Activated CD8-positive, alpha-beta T cell treated with anti-CD3 and anti-CD28 coated beads for 36 hours (primary cell): ENCODE measurements at regions not wholly inside any gene's neighbourhood (a gene's known extent, or its start where the extent isn't known, plus 50 kb on each side); places are given as distances from the start of the nearest gene placed in this dataset.

Source experiments
- ATAC-seq: fragments of 200-7000 bp; cut with Tn5 transposase; one replicate; pipeline ENCODE4 v1.10.0; 2021; ENCODE audit warnings: mild to moderate bottlenecking, moderate library complexity
- CTCF ChIA-PET: fragments of 350-600 bp; sonication (Branson Sonifier 250); formaldehyde crosslinking; loops from one replicate; lab custom pipeline; 2021; ENCODE audit warnings: antibody characterized with exemption; lab: Charles Lee
- POLR2A ChIA-PET: fragments of 350-600 bp; sonication (Branson Sonifier 250); formaldehyde crosslinking; loops from one replicate; lab custom pipeline; 2021; ENCODE audit warnings: antibody characterized with exemption; lab: Charles Lee
- DNase-seq: peaks from one replicate; pipeline ENCODE4 v3.0.0-alpha.2; 2020
- H3K27ac Mint-ChIP-seq: one replicate; pipeline ENCODE4 v1.8.0; 2021; ENCODE audit warnings: mild to moderate bottlenecking, mixed read lengths
- H3K27me3 Mint-ChIP-seq: one replicate; pipeline ENCODE4 v1.8.0; 2021; ENCODE audit warnings: mixed read lengths
- H3K36me3 Mint-ChIP-seq: one replicate; pipeline ENCODE4 v1.8.0; 2021; ENCODE audit warnings: low read depth, mixed read lengths
- H3K4me1 Mint-ChIP-seq: one replicate; pipeline ENCODE4 v1.8.0; 2021; ENCODE audit warnings: low read depth, mixed read lengths
- H3K4me3 Mint-ChIP-seq: one replicate; pipeline ENCODE4 v1.8.0; 2021; ENCODE audit warnings: mild to moderate bottlenecking, moderate library complexity, mixed read lengths
- H3K9me3 Mint-ChIP-seq: one replicate; pipeline ENCODE4 v1.8.0; 2021; ENCODE audit warnings: mixed read lengths
- intact Hi-C: fragments of 100-400 bp; cut with micrococcal nuclease; formaldehyde crosslinking; loops from one replicate; pipeline ENCODE4 v1.10.0; 2022
- TF ChIP-seq, protein P1 (sequence below): fragments of 200-600 bp; IDR thresholded peaks from one replicate; pipeline ENCODE4 v1.8.0; 2022; ENCODE audit warnings: antibody characterized with exemption, mild to moderate bottlenecking

DNA sequence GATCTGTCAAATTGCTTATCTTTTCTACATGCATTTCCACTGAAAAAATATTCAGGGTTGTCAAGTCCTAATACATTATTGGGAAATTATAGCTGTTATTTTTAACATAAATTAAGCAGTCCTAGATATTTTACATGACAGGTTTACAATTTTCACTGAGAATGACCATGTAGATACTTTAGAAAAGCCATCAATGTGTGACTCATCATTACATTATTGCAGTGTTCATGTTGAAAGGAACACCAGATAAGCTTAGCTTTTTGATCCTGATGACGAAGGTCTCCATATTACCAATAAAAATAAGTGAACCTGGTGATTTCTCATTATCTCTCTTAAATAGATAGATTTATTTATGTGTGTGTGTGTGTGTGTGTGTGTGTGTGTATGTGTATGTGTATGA, 529.5 kb upstream of the PCDH15 start:
- TF ChIP-seq, protein P1, sequence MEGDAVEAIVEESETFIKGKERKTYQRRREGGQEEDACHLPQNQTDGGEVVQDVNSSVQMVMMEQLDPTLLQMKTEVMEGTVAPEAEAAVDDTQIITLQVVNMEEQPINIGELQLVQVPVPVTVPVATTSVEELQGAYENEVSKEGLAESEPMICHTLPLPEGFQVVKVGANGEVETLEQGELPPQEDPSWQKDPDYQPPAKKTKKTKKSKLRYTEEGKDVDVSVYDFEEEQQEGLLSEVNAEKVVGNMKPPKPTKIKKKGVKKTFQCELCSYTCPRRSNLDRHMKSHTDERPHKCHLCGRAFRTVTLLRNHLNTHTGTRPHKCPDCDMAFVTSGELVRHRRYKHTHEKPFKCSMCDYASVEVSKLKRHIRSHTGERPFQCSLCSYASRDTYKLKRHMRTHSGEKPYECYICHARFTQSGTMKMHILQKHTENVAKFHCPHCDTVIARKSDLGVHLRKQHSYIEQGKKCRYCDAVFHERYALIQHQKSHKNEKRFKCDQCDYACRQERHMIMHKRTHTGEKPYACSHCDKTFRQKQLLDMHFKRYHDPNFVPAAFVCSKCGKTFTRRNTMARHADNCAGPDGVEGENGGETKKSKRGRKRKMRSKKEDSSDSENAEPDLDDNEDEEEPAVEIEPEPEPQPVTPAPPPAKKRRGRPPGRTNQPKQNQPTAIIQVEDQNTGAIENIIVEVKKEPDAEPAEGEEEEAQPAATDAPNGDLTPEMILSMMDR = no peak
- CTCF ChIA-PET = no interaction called here
- Mint-ChIP-seq H3K9me3 (peaks cover 5% of the 10 kb centered on the region), H3K27ac (no peak overlapping the region), H3K4me1 (no peaks in the 10 kb centered on the region), H3K36me3 (no peaks in the 10 kb centered on the region), H3K4me3 (no peak overlapping the region), H3K27me3 (no peaks in the 10 kb centered on the region)
- POLR2A ChIA-PET = no interaction called here
- intact Hi-C loops = no loop called here
- DNase-seq = no peak
- no peak for ATAC-seq

DNA sequence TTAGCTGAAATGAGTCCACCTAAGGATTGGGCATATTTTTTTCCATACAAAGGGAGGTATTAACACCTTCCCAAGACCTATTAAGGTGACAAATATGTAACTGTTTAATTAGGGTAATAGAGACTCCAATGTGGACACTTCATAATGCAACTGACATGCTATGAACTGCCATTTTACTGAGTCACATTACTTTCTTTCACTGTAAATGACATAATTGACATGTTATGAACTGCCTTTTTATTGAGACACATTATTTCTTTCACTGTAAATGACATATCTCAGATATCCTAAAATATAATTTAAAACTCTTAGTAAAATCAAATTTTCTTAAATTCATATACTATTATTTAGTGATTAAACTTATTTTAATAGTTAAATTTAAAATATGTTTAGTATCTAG, 528.8 kb upstream of the PCDH15 start:
- no peaks in the 10 kb centered on the region for H3K4me1 Mint-ChIP-seq
- H3K27ac Mint-ChIP-seq = no peak overlapping the region
- CTCF ChIA-PET = no interaction called here
- DNase-seq (no peak), ATAC-seq (no peak)
- H3K4me3 Mint-ChIP-seq = no peak overlapping the region
- H3K9me3 Mint-ChIP-seq = peaks cover 3% of the 10 kb centered on the region
- POLR2A ChIA-PET = no interaction called here
- no peaks in the 10 kb centered on the region for H3K27me3 Mint-ChIP-seq
- TF ChIP-seq, protein P1 = no peak
- intact Hi-C loops = no loop called here
- H3K36me3 Mint-ChIP-seq = no peaks in the 10 kb centered on the region

DNA sequence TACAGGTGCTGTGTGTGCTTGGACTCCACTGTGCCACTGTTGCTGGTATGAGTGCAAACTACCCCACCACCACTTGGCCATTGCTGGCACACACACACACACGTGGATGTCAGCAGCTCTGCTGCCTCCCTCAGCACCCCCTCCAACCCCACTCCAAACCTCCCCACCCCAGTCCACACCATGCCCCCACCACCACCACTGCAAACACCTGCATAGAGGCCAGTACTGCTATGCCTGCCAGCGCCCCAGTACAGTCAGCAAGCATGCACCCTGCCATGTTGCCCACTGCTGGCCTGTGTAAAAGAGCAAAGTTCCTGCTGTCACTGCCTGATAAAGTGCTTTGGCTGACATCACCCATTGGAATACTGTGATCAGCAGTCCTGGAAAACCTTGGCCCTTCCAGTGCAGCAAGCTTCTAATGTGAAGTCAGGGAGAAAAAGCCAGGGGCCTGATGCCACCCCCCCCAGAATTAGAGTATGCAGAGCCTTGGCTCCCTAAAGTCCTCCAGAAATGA, 519.2 kb upstream of the PCDH15 start:
- TF ChIP-seq, protein P1 = no peak
- intact Hi-C loops = no loop called here
- Mint-ChIP-seq H3K4me3 (no peak overlapping the region), H3K9me3 (peaks cover 12% of the 10 kb centered on the region), H3K36me3 (no peaks in the 10 kb centered on the region), H3K27me3 (no peaks in the 10 kb centered on the region), H3K4me1 (no peaks in the 10 kb centered on the region), H3K27ac (no peak overlapping the region)
- no peak for DNase-seq
- ChIA-PET CTCF (no interaction called here), POLR2A (no interaction called here)
- no peak for ATAC-seq

DNA sequence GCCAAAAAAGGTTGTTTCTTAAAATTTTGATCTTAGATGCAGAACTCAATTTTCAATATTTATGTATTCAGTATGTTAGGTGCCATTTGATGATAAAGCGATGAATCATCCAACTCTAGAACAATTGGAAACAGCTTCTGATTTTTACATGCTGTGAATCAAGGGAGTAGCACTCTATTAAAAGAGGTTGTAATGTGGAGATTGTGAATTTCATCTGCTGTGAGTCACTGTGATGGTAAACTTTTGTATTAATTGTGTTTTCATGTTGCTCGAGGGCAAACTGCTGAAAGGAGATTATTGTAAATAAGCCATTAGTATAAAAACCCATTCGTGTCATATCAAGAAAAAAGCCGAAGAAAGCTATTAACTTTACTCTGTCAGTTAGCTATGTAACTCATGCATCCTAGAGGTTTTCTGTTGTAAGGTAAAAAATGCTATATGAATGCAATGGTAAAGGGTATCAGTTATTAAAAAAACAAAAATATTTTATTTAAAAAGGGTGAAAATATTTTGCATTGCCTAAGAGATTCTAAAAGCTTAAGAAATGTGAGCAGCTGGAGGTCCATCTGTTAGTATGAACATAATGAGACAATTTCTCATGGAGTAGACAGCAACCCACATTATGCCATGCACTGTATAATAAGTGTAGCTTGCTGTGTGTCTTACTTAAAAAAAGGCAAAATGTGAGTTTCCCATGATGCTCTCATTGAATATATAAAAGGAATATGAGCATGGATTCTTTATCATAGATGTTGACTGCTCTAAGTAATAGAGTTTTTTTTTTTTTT, 511.0 kb upstream of the PCDH15 start:
- ATAC-seq (no peak), DNase-seq (no peak)
- Mint-ChIP-seq H3K4me1 (no peaks in the 10 kb centered on the region), H3K9me3 (no peaks in the 10 kb centered on the region), H3K27me3 (no peaks in the 10 kb centered on the region), H3K27ac (no peak overlapping the region), H3K4me3 (no peak overlapping the region), H3K36me3 (no peaks in the 10 kb centered on the region)
- TF ChIP-seq, protein P1 = no peak
- intact Hi-C loops = no loop called here
- ChIA-PET POLR2A (no interaction called here), CTCF (no interaction called here)

DNA sequence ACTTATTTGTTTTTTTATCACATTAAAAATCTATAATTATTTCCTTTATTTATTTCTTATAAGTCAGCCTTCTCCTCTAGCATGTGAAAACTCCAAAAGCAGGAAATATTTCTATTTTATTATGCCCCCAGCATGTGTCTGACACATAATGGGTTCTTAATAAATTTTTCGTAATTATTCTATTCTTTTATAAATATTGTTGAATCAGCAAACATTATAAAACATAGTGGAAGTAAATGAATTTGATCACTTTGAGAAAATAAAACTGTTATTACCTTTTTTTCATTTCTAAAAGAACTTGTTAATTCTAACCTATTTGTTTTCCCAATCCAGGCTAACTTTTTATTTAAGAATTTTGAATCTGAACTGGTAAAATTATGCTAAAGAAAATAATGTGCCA, 509.1 kb upstream of the PCDH15 start:
- Mint-ChIP-seq H3K27me3 (no peaks in the 10 kb centered on the region), H3K4me3 (no peak overlapping the region), H3K4me1 (no peaks in the 10 kb centered on the region), H3K9me3 (no peaks in the 10 kb centered on the region), H3K36me3 (no peaks in the 10 kb centered on the region), H3K27ac (no peak overlapping the region)
- TF ChIP-seq, protein P1 = no peak
- ChIA-PET CTCF (no interaction called here), POLR2A (interaction anchor here (0.6 kb wide), 1 partner anchor 37 kb away, joined by 3 read pairs; no protein-coding TSS in a partner anchor)
- DNase-seq (no peak), ATAC-seq (no peak)
- intact Hi-C loops = no loop called here
